SK-N-SH treated with all-trans-retinoic acid at 6 μM for 48 hours (cell line): ENCODE measurements at regions not wholly inside any gene's neighbourhood (a gene's known extent, or its start where the extent isn't known, plus 50 kb on each side); places are given as distances from the start of the nearest gene placed in this dataset.

ENCODE experiments used
- ATAC-seq: fragments of 200-7000 bp; cut with Tn5 transposase; 3 replicates; pipeline ENCODE4 v1.9.1; 2020; ENCODE audit warnings: mild to moderate bottlenecking, moderate library complexity
- ARNTL ChIP-seq: fragments of 450-650 bp; formaldehyde crosslinking; IDR thresholded peaks from 2 replicates; pipeline ENCODE4 v1.5.0; 2020; ENCODE audit warnings: low read depth, mild to moderate bottlenecking, moderate library complexity, borderline replicate concordance
- CREB5 ChIP-seq: fragments of 250-450 bp; sonication (Bioruptor Pico); IDR thresholded peaks from 2 replicates; pipeline ENCODE4 v1.5.1; 2020; ENCODE audit warnings: low read depth, mild to moderate bottlenecking, moderate library complexity
- CSDC2 ChIP-seq: fragments of 250-450 bp; sonication (Bioruptor Pico); IDR thresholded peaks from 2 replicates; pipeline ENCODE4 v1.5.0; 2020; ENCODE audit warnings: mild to moderate bottlenecking, moderate library complexity
- CSRNP3 ChIP-seq: fragments of 250-450 bp; sonication (Bioruptor Pico); IDR thresholded peaks from 2 replicates; pipeline ENCODE4 v1.5.1; 2021; ENCODE audit warnings: mild to moderate bottlenecking, moderate library complexity
- ESRRG ChIP-seq: fragments of 250-450 bp; sonication (Bioruptor Pico); IDR thresholded peaks from 2 replicates; pipeline ENCODE4 v1.6.1; 2021; ENCODE audit warnings: mild to moderate bottlenecking
- GLIS3 ChIP-seq: fragments of 250-450 bp; sonication (Bioruptor Pico); IDR thresholded peaks from 2 replicates; pipeline ENCODE4 v1.5.0; 2020; ENCODE audit warnings: mild to moderate bottlenecking, moderate library complexity
- ISL1 ChIP-seq: fragments of 250-450 bp; sonication (Bioruptor Pico); IDR thresholded peaks from 2 replicates; pipeline ENCODE4 v2.1.2; 2022; ENCODE audit warnings: mild to moderate bottlenecking, moderate library complexity
- OSR1 ChIP-seq: fragments of 250-450 bp; sonication (Bioruptor Pico); IDR thresholded peaks from 2 replicates; pipeline ENCODE4 v1.8.0; 2022; ENCODE audit warnings: moderate library complexity, mild to moderate bottlenecking, inconsistent platforms
- PATZ1 ChIP-seq: fragments of 250-450 bp; sonication (Bioruptor Pico); IDR thresholded peaks from 2 replicates; pipeline ENCODE4 v1.8.0; 2020; ENCODE audit warnings: mild to moderate bottlenecking, moderate library complexity, borderline replicate concordance
- PPARA ChIP-seq: fragments of 250-450 bp; sonication (Bioruptor Pico); IDR thresholded peaks from 2 replicates; pipeline ENCODE4 v1.5.0; 2020; ENCODE audit warnings: mild to moderate bottlenecking, borderline replicate concordance
- RARB ChIP-seq: fragments of 250-450 bp; sonication (Bioruptor Pico); IDR thresholded peaks from 2 replicates; pipeline ENCODE4 v1.8.0; 2021; ENCODE audit warnings: mild to moderate bottlenecking, moderate library complexity
- SNAI2 ChIP-seq: fragments of 250-450 bp; sonication (Bioruptor Pico); IDR thresholded peaks from 2 replicates; pipeline ENCODE4 v1.5.0; 2020; ENCODE audit warnings: mild to moderate bottlenecking, moderate library complexity
- TCF4 ChIP-seq: fragments of 250-450 bp; sonication (Bioruptor Pico); IDR thresholded peaks from 2 replicates; pipeline ENCODE4 v1.8.0; 2021; ENCODE audit warnings: mild to moderate bottlenecking, moderate library complexity, borderline replicate concordance
- TOX ChIP-seq: fragments of 250-450 bp; sonication (Bioruptor Pico); IDR thresholded peaks from 2 replicates; pipeline ENCODE4 v1.8.0; 2021; ENCODE audit warnings: mild to moderate bottlenecking, moderate library complexity, borderline replicate concordance
- TSHZ2 ChIP-seq: fragments of 250-450 bp; sonication (Bioruptor Pico); IDR thresholded peaks from 2 replicates; pipeline ENCODE4 v1.5.0; 2020; ENCODE audit warnings: mild to moderate bottlenecking, moderate library complexity
- ZC3H10 ChIP-seq: fragments of 250-450 bp; sonication (Bioruptor Pico); IDR thresholded peaks from 2 replicates; pipeline ENCODE4 v1.5.1; 2021; ENCODE audit warnings: mild to moderate bottlenecking, moderate library complexity
- ZFP3 ChIP-seq: fragments of 250-450 bp; sonication (Bioruptor Pico); IDR thresholded peaks from 2 replicates; pipeline ENCODE4 v1.5.0; 2020; ENCODE audit warnings: mild to moderate bottlenecking, moderate library complexity
- ZNF565 ChIP-seq: fragments of 450-650 bp; formaldehyde crosslinking; conservative IDR thresholded peaks from 2 replicates; pipeline ENCODE4 v1.5.0; 2020; ENCODE audit warnings: low read depth, mild to moderate bottlenecking, moderate library complexity
- ZNF70 ChIP-seq: fragments of 450-650 bp; formaldehyde crosslinking; IDR thresholded peaks from 2 replicates; pipeline ENCODE4 v1.5.0; 2020; ENCODE audit warnings: mild to moderate bottlenecking, moderate library complexity
- ZNF8 ChIP-seq: fragments of 450-650 bp; formaldehyde crosslinking; IDR thresholded peaks from 2 replicates; pipeline ENCODE4 v1.5.0; 2020; ENCODE audit warnings: mild to moderate bottlenecking, moderate library complexity

GRCh38 chr10:89973326-89973725, 271.9 kb downstream of the KIF20B start (continued):
- no peak for TF ChIP-seq CREB5
- TF ChIP-seq CSRNP3 (CRISPR knock-in tag): no peak
- no peak for TF ChIP-seq SNAI2 (CRISPR knock-in tag)
- no peak for TF ChIP-seq ZNF70 (CRISPR knock-in tag)
- no peak for TF ChIP-seq PATZ1 (CRISPR knock-in tag)
- TF ChIP-seq GLIS3 (CRISPR knock-in tag): no peak

GRCh38 chr10:89975071-89975470, 273.7 kb downstream of the KIF20B start:
- no peak for ATAC-seq
- TF ChIP-seq SNAI2 (CRISPR knock-in tag): no peak

GRCh38 chr10:89975771-89976170, 274.4 kb downstream of the KIF20B start:
- TF ChIP-seq SNAI2 (CRISPR knock-in tag): no peak
- no peak for TF ChIP-seq ARNTL (CRISPR knock-in tag)
- TF ChIP-seq ZNF8: no peak
- no peak for TF ChIP-seq TOX (CRISPR knock-in tag)
- TF ChIP-seq ZFP3 (CRISPR knock-in tag): no peak
- no peak for TF ChIP-seq ZC3H10 (CRISPR knock-in tag)
- no peak for TF ChIP-seq GLIS3 (CRISPR knock-in tag)
- TF ChIP-seq ESRRG (CRISPR knock-in tag): no peak
- TF ChIP-seq PPARA: no peak
- no peak for TF ChIP-seq ZNF565 (CRISPR knock-in tag)
- no peak for TF ChIP-seq TSHZ2 (CRISPR knock-in tag)
- TF ChIP-seq OSR1 (CRISPR knock-in tag): no peak
- TF ChIP-seq ISL1 (CRISPR knock-in tag): no peak
- TF ChIP-seq, all 23 proteins: peak for 0
- ATAC-seq: no peak

- no peak for ATAC-seq
- no peak for TF ChIP-seq ZNF70 (CRISPR knock-in tag)
Observed at GRCh38 chr10:89978081-89978480, 276.7 kb downstream of the KIF20B start.

GRCh38 chr10:89979726-89980125, 278.3 kb downstream of the KIF20B start:
- no peak for ATAC-seq
- TF ChIP-seq CSDC2: no peak
- no peak for TF ChIP-seq TOX (CRISPR knock-in tag)
- TF ChIP-seq ZNF70 (CRISPR knock-in tag): no peak
- TF ChIP-seq TCF4 (CRISPR knock-in tag): no peak
- no peak for TF ChIP-seq ZC3H10 (CRISPR knock-in tag)
- TF ChIP-seq RARB (CRISPR knock-in tag): no peak
